Erythroblast (primary cell): ENCODE measurements at regions not wholly inside any gene's neighbourhood (a gene's known extent, or its start where the extent isn't known, plus 50 kb on each side); places are given as distances from the start of the nearest gene placed in this dataset.

Source experiments
- GATA1 ChIP-seq: IDR thresholded peaks from 2 replicates; pipeline ENCODE4 v1.6.1; 2011; ENCODE audit warnings: low read depth, mild to moderate bottlenecking, control low read depth, low read length, moderate library complexity
- POLR2A ChIP-seq: IDR thresholded peaks from 2 replicates; pipeline ENCODE4 v1.6.1; 2011; ENCODE audit warnings: mild to moderate bottlenecking, low read length

GRCh38 chr13:104246955-104247354 lies 1180.7 kb upstream of the SLC10A2 start:
- no peak for TF ChIP-seq POLR2A
- TF ChIP-seq GATA1 = no peak
